ENCODE measurements at regions not wholly inside any gene's neighbourhood (a gene's known extent, or its start where the extent isn't known, plus 50 kb on each side); places are given as distances from the start of the nearest gene placed in this dataset.

- no peak for DNase-seq (ENCODE audit: low read depth)
These were observed 52.9 kb upstream of the SLC28A3 start for GRCh38 chr9:84393266-84393950.

GRCh38 chr9:84394036-84394435, 53.5 kb upstream of the SLC28A3 start:
- DNase-seq (ENCODE audit: low read depth): no peak

GRCh38 chr9:84397151-84397728, 56.7 kb upstream of the SLC28A3 start:
- peak; percentile 56 for DNase-seq (ENCODE audit: low read depth)

GRCh38 chr9:84397822-84398221, 57.3 kb upstream of the SLC28A3 start:
- DNase-seq (ENCODE audit: low read depth): no peak

GRCh38 chr9:84402517-84402916, 62.0 kb upstream of the SLC28A3 start:
- no peak for DNase-seq (ENCODE audit: low read depth)

- DNase-seq (ENCODE audit: low read depth): no peak
These were observed 62.7 kb upstream of the SLC28A3 start for GRCh38 chr9:84403288-84403687.

GRCh38 chr9:84404095-84404686, 63.6 kb upstream of the SLC28A3 start:
- no peak for DNase-seq (ENCODE audit: low read depth)

- no peak for DNase-seq (ENCODE audit: low read depth)
These were observed 65.1 kb upstream of the SLC28A3 start for GRCh38 chr9:84405667-84406066.

- no peak for DNase-seq (ENCODE audit: low read depth)
These were observed 67.9 kb upstream of the SLC28A3 start for GRCh38 chr9:84408416-84408815.

GRCh38 chr9:84411683-84412267, 71.2 kb upstream of the SLC28A3 start:
- no peak for DNase-seq (ENCODE audit: low read depth)

GRCh38 chr9:84412654-84413053, 72.1 kb upstream of the SLC28A3 start:
- no peak for DNase-seq (ENCODE audit: low read depth)

- DNase-seq (ENCODE audit: low read depth): no peak
These were observed 72.7 kb upstream of the SLC28A3 start for GRCh38 chr9:84413301-84413700.

- DNase-seq (ENCODE audit: low read depth): no peak
These were observed 78.6 kb upstream of the SLC28A3 start for GRCh38 chr9:84419031-84419602.

GRCh38 chr9:84424931-84425330, 84.4 kb upstream of the SLC28A3 start:
- DNase-seq (ENCODE audit: low read depth): no peak

- DNase-seq (ENCODE audit: low read depth): no peak
These were observed 92.2 kb upstream of the SLC28A3 start for GRCh38 chr9:84432746-84433145.

GRCh38 chr9:84435902-84436301, 95.3 kb upstream of the SLC28A3 start:
- DNase-seq (ENCODE audit: low read depth): no peak

- DNase-seq (ENCODE audit: low read depth): no peak
These were observed 96.0 kb upstream of the SLC28A3 start for GRCh38 chr9:84436386-84437109.

- no peak for DNase-seq (ENCODE audit: low read depth)
These were observed 97.8 kb upstream of the SLC28A3 start for GRCh38 chr9:84438391-84438790.

GRCh38 chr9:84439250-84439649, 98.7 kb upstream of the SLC28A3 start:
- no peak for DNase-seq (ENCODE audit: low read depth)

- DNase-seq (ENCODE audit: low read depth): no peak
These were observed 102.2 kb upstream of the SLC28A3 start for GRCh38 chr9:84442712-84443111.

- no peak for DNase-seq (ENCODE audit: low read depth)
These were observed 105.2 kb upstream of the SLC28A3 start for GRCh38 chr9:84445737-84446136.

- DNase-seq (ENCODE audit: low read depth): no peak
These were observed 106.7 kb upstream of the SLC28A3 start for GRCh38 chr9:84447305-84447704.

Measured in activated T-cell treated with anti-CD3 and anti-CD28 coated beads for 24 hours (primary cell).